Smooth muscle cell (in vitro differentiated cells): ENCODE measurements at regions not wholly inside any gene's neighbourhood (a gene's known extent, or its start where the extent isn't known, plus 50 kb on each side); places are given as distances from the start of the nearest gene placed in this dataset.

Source experiments
- DNase-seq: peaks from one replicate; lab custom pipeline; 2025; ENCODE audit not compliant: unreplicated experiment; lab: John Stamatoyannopoulos, UW
- H2AFZ ChIP-seq: fragments of 200-600 bp; sonication (generic); 2 replicates; pipeline ENCODE4 v1.6.0; 2016; ENCODE audit warnings: antibody characterized with exemption, low read depth, mild to moderate bottlenecking
- H3F3A ChIP-seq: fragments of 200-600 bp; sonication (generic); 2 replicates; pipeline ENCODE4 v1.6.0; 2017; ENCODE audit warnings: antibody characterized with exemption, low read depth
- H3K27ac ChIP-seq: fragments of 200-600 bp; sonication (generic); 2 replicates; pipeline ENCODE4 v1.5.1; 2016; ENCODE audit warnings: low read depth, mild to moderate bottlenecking
- H3K27me3 ChIP-seq: fragments of 200-600 bp; sonication (generic); 2 replicates; pipeline ENCODE4 v1.6.1; 2016; ENCODE audit warnings: low read depth, mild to moderate bottlenecking
- H3K36me3 ChIP-seq: fragments of 200-600 bp; sonication (generic); 2 replicates; pipeline ENCODE4 v1.5.1; 2016; ENCODE audit warnings: low read depth
- H3K4me1 ChIP-seq: fragments of 200-600 bp; sonication (generic); 2 replicates; pipeline ENCODE4 v1.5.1; 2016; ENCODE audit warnings: low read depth
- H3K4me2 ChIP-seq: fragments of 200-600 bp; sonication (generic); 2 replicates; pipeline ENCODE4 v1.6.0; 2016; ENCODE audit warnings: mild to moderate bottlenecking
- H3K4me3 ChIP-seq: fragments of 200-600 bp; sonication (generic); 2 replicates; pipeline ENCODE4 v1.5.1; 2016; ENCODE audit warnings: mild to moderate bottlenecking
- H3K79me2 ChIP-seq: fragments of 200-600 bp; sonication (generic); 2 replicates; pipeline ENCODE4 v1.6.0; 2016; ENCODE audit warnings: low read depth, mild to moderate bottlenecking
- H3K9ac ChIP-seq: fragments of 200-600 bp; sonication (generic); 2 replicates; pipeline ENCODE4 v1.6.0; 2016; ENCODE audit warnings: low read depth
- H3K9me3 ChIP-seq: fragments of 200-600 bp; sonication (generic); replicated peaks from 2 replicates; pipeline ENCODE4 v1.5.1; 2016; ENCODE audit warnings: low read depth
- H4K20me1 ChIP-seq: fragments of 200-600 bp; sonication (generic); 2 replicates; pipeline ENCODE4 v1.6.0; 2016; ENCODE audit warnings: low read depth
- WGBS: methylation state at CpG from one replicate; pipeline ENCODE4 v1.1.7; 2016; ENCODE audit warnings: low lambda C conversion rate; 5-methylcytosine and 5-hydroxymethylcytosine counted together
- TF ChIP-seq, protein P1 (sequence below): fragments of 200-600 bp; sonication (generic); IDR thresholded peaks from 2 replicates; pipeline ENCODE4 v1.5.1; 2017; ENCODE audit warnings: borderline replicate concordance, mild to moderate bottlenecking, antibody characterized with exemption; ENCODE audit not compliant: insufficient read depth, poor library complexity, severe bottlenecking

- no peaks in the 10 kb centered on the region for H3K79me2 ChIP-seq
- H3F3A ChIP-seq, result peaks cover 6% of the 10 kb centered on the region
- H3K27me3 ChIP-seq, result no peaks in the 10 kb centered on the region
- no peak overlapping the region for H3K9ac ChIP-seq
- H3K4me3 ChIP-seq, result no peak overlapping the region
- 32% methylated on average over 8 of the region's 8 CpGs for WGBS
- DNase-seq, result no peak
- H3K36me3 ChIP-seq, result no peaks in the 10 kb centered on the region
- no peaks in the 10 kb centered on the region for H3K9me3 ChIP-seq
- TF ChIP-seq, protein P1, sequence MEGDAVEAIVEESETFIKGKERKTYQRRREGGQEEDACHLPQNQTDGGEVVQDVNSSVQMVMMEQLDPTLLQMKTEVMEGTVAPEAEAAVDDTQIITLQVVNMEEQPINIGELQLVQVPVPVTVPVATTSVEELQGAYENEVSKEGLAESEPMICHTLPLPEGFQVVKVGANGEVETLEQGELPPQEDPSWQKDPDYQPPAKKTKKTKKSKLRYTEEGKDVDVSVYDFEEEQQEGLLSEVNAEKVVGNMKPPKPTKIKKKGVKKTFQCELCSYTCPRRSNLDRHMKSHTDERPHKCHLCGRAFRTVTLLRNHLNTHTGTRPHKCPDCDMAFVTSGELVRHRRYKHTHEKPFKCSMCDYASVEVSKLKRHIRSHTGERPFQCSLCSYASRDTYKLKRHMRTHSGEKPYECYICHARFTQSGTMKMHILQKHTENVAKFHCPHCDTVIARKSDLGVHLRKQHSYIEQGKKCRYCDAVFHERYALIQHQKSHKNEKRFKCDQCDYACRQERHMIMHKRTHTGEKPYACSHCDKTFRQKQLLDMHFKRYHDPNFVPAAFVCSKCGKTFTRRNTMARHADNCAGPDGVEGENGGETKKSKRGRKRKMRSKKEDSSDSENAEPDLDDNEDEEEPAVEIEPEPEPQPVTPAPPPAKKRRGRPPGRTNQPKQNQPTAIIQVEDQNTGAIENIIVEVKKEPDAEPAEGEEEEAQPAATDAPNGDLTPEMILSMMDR, result no peak
- H3K4me1 ChIP-seq, result no peaks in the 10 kb centered on the region
- no peak overlapping the region for H3K27ac ChIP-seq
- H2AFZ ChIP-seq, result no peak overlapping the region
- H4K20me1 ChIP-seq, result no peaks in the 10 kb centered on the region
- H3K4me2 ChIP-seq, result peak overlapping the region; percentile 25
Observed at GRCh38 chr12:127750076-127750840, 516.7 kb upstream of the TMEM132C start.

GRCh38 chr12:127752802-127753201, 514.2 kb upstream of the TMEM132C start:
- no peaks in the 10 kb centered on the region for H3K36me3 ChIP-seq
- H3K27me3 ChIP-seq, result no peaks in the 10 kb centered on the region
- H4K20me1 ChIP-seq, result no peaks in the 10 kb centered on the region
- H3K9me3 ChIP-seq, result no peaks in the 10 kb centered on the region
- no peaks in the 10 kb centered on the region for H3K4me1 ChIP-seq
- WGBS, result 73% methylated on average over 1 of the region's 1 CpG
- H3F3A ChIP-seq, result peaks cover 6% of the 10 kb centered on the region
- no peak overlapping the region for H3K27ac ChIP-seq
- TF ChIP-seq, protein P1, result no peak
- no peak overlapping the region for H3K9ac ChIP-seq
- H3K4me3 ChIP-seq, result no peak overlapping the region
- H3K4me2 ChIP-seq, result no peak overlapping the region
- H3K79me2 ChIP-seq, result no peaks in the 10 kb centered on the region
- H2AFZ ChIP-seq, result no peak overlapping the region
- no peak for DNase-seq

GRCh38 chr12:127760357-127760756, 506.6 kb upstream of the TMEM132C start:
- Histone ChIP-seq H3K4me1 (no peaks in the 10 kb centered on the region), H3K9ac (no peak overlapping the region), H3K4me3 (no peak overlapping the region), H3F3A (no peaks in the 10 kb centered on the region), H3K27ac (no peak overlapping the region), H3K79me2 (no peaks in the 10 kb centered on the region), H2AFZ (no peak overlapping the region), H3K27me3 (no peaks in the 10 kb centered on the region), H4K20me1 (no peaks in the 10 kb centered on the region), H3K4me2 (no peak overlapping the region), H3K9me3 (no peaks in the 10 kb centered on the region), H3K36me3 (no peaks in the 10 kb centered on the region)
- WGBS, result 97% methylated on average over 14 of the region's 14 CpGs
- no peak for DNase-seq
- TF ChIP-seq, protein P1, result no peak

GRCh38 chr12:127760996-127761395, 506.0 kb upstream of the TMEM132C start:
- no peak overlapping the region for H3K27ac ChIP-seq
- no peaks in the 10 kb centered on the region for H4K20me1 ChIP-seq
- DNase-seq, result no peak
- H3K4me3 ChIP-seq, result no peak overlapping the region
- TF ChIP-seq, protein P1, result no peak
- H3K9ac ChIP-seq, result no peak overlapping the region
- no peak overlapping the region for H3K4me2 ChIP-seq
- H2AFZ ChIP-seq, result no peak overlapping the region
- no peaks in the 10 kb centered on the region for H3F3A ChIP-seq
- no peaks in the 10 kb centered on the region for H3K27me3 ChIP-seq
- H3K4me1 ChIP-seq, result no peaks in the 10 kb centered on the region
- 93% methylated on average over 22 of the region's 22 CpGs for WGBS
- no peaks in the 10 kb centered on the region for H3K9me3 ChIP-seq
- no peaks in the 10 kb centered on the region for H3K79me2 ChIP-seq
- H3K36me3 ChIP-seq, result no peaks in the 10 kb centered on the region
